NCI-H1092 treated with DMSO at 0.1 percent for 48 hours (cell line): ENCODE measurements at regions not wholly inside any gene's neighbourhood (a gene's known extent, or its start where the extent isn't known, plus 50 kb on each side); places are given as distances from the start of the nearest gene placed in this dataset.

ENCODE experiments used
- DNase-seq: peaks from one replicate; lab custom pipeline; 2025; lab: John Stamatoyannopoulos, UW

DNA sequence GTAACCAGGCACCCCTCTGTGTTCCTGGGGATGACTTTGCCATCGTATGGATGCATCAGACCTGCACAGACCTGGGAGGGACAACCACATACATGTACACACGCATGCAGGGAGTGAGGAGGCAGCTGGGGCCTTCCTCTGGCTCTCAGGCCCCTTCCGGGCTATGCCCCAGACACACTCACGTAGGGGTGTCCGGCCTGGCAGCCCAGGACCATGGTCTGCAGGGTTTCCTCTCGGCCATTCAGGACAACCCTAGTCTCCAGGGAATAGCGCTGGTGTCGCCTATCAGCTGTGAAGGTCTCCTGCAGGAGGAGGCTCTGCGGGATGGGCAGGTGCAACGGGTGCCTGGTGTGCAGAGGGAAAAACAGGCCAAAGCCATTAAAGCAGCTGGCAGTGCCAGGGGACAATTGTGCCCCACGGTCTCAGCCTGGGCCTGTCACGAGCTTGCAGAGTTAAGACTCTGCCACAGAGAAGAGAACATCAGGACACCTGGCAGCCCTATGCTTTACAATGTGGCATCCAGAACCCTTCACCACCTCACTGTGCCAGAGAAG lies 101.4 kb downstream of the RMI2 start:
- DNase-seq = peak; percentile 55

- DNase-seq = no peak
Observed at GRCh38 chr16:11447272-11447671, 102.0 kb downstream of the RMI2 start.

- DNase-seq = no peak
Observed at GRCh38 chr16:11447836-11448235, 102.6 kb downstream of the RMI2 start.

- no peak for DNase-seq
Observed at GRCh38 chr16:11448796-11449416, 103.6 kb downstream of the RMI2 start.

DNA sequence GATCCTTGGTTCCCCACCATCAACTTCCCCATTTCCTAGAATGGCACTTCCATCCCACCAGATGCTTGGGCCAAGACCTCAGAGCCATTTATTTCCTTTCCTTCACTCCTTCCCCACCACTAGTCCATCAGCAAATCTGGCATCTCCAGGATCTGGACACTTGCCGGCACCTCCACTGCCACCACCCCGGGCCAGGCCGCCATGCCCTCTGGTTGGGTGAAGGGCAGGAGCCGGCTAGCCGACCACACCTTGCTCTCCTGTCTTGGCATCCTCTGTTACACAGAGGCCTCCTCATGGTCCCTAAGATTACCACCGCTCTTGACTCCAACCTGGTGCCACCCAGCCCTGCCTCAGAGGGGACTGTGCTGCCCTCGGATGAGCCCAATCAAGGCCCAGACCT lies 104.5 kb downstream of the RMI2 start:
- DNase-seq = no peak

GRCh38 chr16:11450136-11450535 lies 104.9 kb downstream of the RMI2 start:
- DNase-seq = no peak

- DNase-seq = no peak
Observed at GRCh38 chr16:11452298-11452697, 107.0 kb downstream of the RMI2 start.

DNA sequence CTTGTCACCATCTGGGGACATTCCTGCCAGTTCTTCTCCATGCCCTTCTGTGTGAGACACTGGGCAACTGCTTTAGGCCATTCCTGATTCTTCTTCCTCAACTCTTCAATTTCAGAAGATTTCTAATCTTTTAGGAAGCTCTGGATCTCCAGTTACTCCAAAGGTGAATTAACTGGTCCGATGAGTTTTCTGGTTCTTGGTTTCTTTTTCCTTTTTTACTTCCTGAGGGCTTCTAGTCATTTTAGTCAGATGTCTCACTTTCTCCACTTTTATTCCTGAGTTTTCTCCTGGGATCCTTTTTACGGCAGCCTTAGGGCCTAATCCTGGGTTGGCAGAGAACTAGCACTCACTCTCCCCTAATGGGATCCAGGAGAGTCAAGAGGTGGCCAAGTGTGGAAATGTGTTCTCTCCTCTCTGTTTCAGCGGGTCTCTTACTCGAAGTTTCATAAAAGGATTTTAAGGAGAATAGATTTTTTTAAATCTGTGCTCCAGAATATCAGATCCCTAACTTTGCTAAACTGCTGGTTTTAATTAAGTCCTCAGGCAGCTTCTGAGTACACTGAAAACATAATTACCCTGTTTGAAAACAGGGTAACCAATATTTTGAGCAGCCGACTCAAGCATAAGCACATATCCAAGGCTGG lies 107.6 kb downstream of the RMI2 start:
- DNase-seq = no peak

DNA sequence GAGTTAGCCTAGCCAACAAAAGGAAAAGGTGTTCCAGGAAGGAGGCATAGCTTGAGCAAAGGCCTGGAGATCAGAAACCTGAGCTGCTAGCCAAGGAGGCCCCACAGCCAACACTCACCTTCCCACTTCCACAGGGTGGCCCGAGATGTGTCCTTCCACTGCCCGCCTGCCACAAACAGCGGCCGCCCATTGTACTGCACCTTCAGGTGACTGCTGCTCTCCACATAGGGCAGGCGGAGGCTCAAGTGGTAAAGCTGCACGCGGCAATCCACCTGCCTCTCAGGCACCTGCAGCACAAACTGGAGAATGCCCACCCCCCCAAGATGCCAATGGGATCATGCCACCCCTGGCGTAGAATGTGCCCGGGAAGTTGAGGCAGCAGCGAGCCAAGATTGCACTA lies 111.5 kb downstream of the RMI2 start:
- no peak for DNase-seq

GRCh38 chr16:11459722-11460121 lies 114.5 kb downstream of the RMI2 start:
- no peak for DNase-seq

- no peak for DNase-seq
Observed at GRCh38 chr16:11460820-11461594, 115.7 kb downstream of the RMI2 start.

GRCh38 chr16:11461595-11461990 lies 116.3 kb downstream of the RMI2 start:
- no peak for DNase-seq

GRCh38 chr16:11462036-11462435 lies 116.8 kb downstream of the RMI2 start:
- DNase-seq = no peak

DNA sequence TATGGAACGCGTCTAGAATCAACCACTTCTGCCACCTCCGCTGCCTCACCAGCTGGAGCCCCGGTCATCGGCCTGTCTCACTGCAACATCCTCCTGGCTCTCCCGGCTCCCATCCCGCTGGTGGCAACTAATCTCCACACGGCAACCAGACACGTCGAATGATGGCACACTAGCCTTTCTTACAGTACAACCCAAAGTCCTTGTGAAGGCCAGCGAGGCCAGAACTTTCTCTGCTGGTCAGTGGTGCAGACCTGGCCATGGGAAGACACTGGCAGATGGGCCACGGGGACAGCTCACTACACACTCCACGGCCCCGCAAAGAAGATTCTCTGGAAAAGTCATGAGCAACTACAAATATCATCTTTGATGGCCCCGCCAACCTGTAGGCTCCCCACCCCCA lies 117.6 kb downstream of the RMI2 start:
- no peak for DNase-seq

DNA sequence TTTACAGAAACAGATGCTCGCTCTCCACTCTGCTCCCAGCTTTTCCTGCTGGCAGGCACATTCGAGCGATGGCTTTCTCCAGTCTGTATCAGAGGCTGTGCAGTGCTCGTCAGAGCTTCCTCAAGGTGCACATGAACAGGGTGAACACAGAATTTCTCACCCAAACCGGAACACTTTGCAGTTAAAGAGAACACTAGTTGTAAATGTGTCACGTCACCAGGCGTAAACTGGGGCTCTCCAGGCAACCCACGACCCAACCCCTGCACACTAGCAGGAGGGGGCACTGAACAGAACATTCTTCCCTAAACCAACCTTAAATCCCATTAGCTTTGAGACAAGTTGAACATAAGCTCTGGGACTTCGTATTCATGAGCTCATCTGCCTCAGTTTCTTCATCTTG lies 119.0 kb downstream of the RMI2 start:
- no peak for DNase-seq

GRCh38 chr16:11465675-11466074 lies 120.4 kb downstream of the RMI2 start:
- DNase-seq = no peak

- no peak for DNase-seq
Observed at GRCh38 chr16:11470676-11471415, 115.9 kb downstream of the LITAF start.

DNA sequence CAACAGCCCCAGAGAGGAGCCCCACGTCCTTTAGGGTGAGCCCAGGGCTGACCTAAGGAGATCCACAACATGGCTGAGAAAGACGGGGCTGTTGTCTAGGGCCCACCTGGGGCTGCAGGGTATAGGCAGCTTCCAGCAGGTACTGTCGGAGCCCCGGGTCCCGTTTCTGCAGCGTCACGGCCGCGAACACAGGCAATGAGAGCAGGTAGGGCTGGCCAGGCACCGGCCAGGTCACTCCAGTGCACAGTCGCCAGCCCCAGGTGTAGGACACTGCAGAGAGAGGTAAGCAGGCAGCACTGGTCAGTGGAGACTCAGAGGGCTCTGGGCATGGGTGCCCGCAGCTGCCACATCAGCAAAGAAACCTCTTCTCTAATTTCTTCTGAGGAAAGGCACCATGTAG lies 115.2 kb downstream of the LITAF start:
- DNase-seq = no peak

GRCh38 chr16:11472410-11472809 lies 114.3 kb downstream of the LITAF start:
- no peak for DNase-seq

DNA sequence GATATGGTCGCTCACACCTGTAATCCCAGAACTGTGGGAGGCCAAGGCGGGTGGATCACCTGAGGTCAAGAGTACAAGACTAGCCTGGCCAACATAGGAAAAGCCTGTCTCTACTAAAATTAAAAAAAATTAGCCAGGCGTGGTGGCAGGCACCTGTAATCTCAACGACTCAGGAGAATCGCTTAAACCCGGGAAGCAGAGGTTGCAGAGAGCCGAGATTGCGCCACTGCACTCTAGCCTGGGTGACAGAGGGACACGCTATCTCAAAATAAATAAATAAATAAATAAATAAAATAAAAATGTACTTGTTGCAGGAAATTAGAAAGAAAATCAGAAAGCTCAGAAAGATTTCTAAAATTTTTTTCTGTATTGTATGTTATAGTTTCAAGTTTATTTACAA lies 113.9 kb downstream of the LITAF start:
- no peak for DNase-seq

DNA sequence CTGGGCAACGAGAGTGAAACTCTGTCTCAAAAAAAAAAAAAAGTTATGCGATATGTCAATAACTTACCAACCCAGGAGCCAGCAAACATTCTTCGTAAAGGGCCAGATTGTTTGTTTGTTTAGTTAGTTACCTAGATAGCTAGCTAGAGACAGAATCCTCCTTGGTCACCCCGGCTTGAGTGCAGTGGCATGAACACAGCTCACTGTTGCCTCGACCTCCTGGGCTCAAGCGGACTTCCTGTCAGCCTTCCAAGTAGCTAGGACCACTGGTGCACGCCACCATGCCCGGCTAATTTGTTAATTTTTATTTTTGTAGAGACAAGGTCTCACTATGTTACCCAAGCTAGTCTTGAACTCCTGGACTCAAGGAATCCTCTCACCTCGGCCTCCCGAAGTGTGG lies 113.0 kb downstream of the LITAF start:
- DNase-seq = no peak

- no peak for DNase-seq
Observed at GRCh38 chr16:11474617-11475291, 112.0 kb downstream of the LITAF start.
